ENCODE measurements at regions not wholly inside any gene's neighbourhood (a gene's known extent, or its start where the extent isn't known, plus 50 kb on each side); places are given as distances from the start of the nearest gene placed in this dataset.

GRCh38 chr5:67925511-67925910, 290.0 kb upstream of the PIK3R1 start:
- intact Hi-C loops (cut with micrococcal nuclease; ENCODE audit: unreplicated experiment): no loop called here
- BruUV-seq (replicated peaks): no TSS peak
- Histone ChIP-seq H3K4me1 (ENCODE audit: control insufficient read depth, insufficient read depth, low read length) (no peaks in the 10 kb centered on the region), H3K36me3 (ENCODE audit: control insufficient read depth in 2 of 2, insufficient read depth in 2 of 2, low read length in 1 of 2) (no peaks in the 10 kb centered on the region), H3K9me3 (replicated peaks; ENCODE audit: control insufficient read depth, insufficient read depth, low read length) (no peaks in the 10 kb centered on the region), H3K4me2 (ENCODE audit: control insufficient read depth, insufficient read depth) (no peak overlapping the region), H2AFZ (ENCODE audit: control insufficient read depth, low read depth, low read length) (no peak overlapping the region), H3K79me2 (ENCODE audit: control insufficient read depth, insufficient read depth, low read length) (no peaks in the 10 kb centered on the region), H3K27me3 (replicated peaks in 1 of 2; ENCODE audit: control insufficient read depth in 2 of 2, insufficient read depth in 2 of 2, low read length in 1 of 2) (no peaks in the 10 kb centered on the region), H3K27ac (ENCODE audit: control insufficient read depth, insufficient read depth) (no peak overlapping the region), H3K4me3 (no peak overlapping the region), H3K9ac (ENCODE audit: control insufficient read depth, insufficient read depth, low read length) (no peak overlapping the region), H4K20me1 (ENCODE audit: control insufficient read depth, insufficient read depth) (no peaks in the 10 kb centered on the region)
- ChIA-PET CTCF (no interaction called here), RAD21 (ENCODE audit: unreplicated experiment) (no interaction called here), SMC1A (ENCODE audit: uncharacterized antibody, unreplicated experiment) (no interaction called here), POLR2A (no interaction called here)
- no peak for TF ChIP-seq ZBTB40 (IDR thresholded peaks at IDR 0.05; ENCODE audit: borderline replicate concordance)
- no peak for TF ChIP-seq EGR1 (IDR thresholded peaks at IDR 0.05; ENCODE audit: borderline replicate concordance in 1 of 2, low read depth in 2 of 2, low read length in 2 of 2)
- no peak for TF ChIP-seq JUNB (IDR thresholded peaks at IDR 0.05)
- no peak for TF ChIP-seq RAD51 (IDR thresholded peaks at IDR 0.05)
- TF ChIP-seq PBX3 (IDR thresholded peaks at IDR 0.05; ENCODE audit: insufficient replicate concordance, low read depth, low read length): no peak
- TF ChIP-seq SIN3A (IDR thresholded peaks at IDR 0.05; ENCODE audit: low read depth, low read length): no peak
- no peak for TF ChIP-seq CREM (IDR thresholded peaks at IDR 0.05; ENCODE audit: low read depth)
- TF ChIP-seq SRF (IDR thresholded peaks at IDR 0.05; ENCODE audit: low read depth in 2 of 2, low read length in 2 of 2): no peak
- no peak for TF ChIP-seq SUPT20H (IDR thresholded peaks at IDR 0.05; ENCODE audit: borderline replicate concordance, control insufficient read depth, low read depth, low read length)
- no peak for TF ChIP-seq CREB1 (IDR thresholded peaks at IDR 0.05; ENCODE audit: low read depth)
- TF ChIP-seq TBL1XR1 (IDR thresholded peaks at IDR 0.05; ENCODE audit: low read depth, low read length): no peak
- no peak for TF ChIP-seq CBX5 (IDR thresholded peaks at IDR 0.05; ENCODE audit: low read depth)
- TF ChIP-seq NFIC (IDR thresholded peaks at IDR 0.05; ENCODE audit: low read depth, low read length): no peak
- TF ChIP-seq ZBTB33 (IDR thresholded peaks at IDR 0.05): no peak
- no peak for TF ChIP-seq POU2F2 (IDR thresholded peaks at IDR 0.05; ENCODE audit: borderline replicate concordance, low read depth, low read length)
- TF ChIP-seq NR2C2 (IDR thresholded peaks at IDR 0.05; ENCODE audit: borderline replicate concordance, control insufficient read depth, insufficient read length, low read depth): no peak
- no peak for TF ChIP-seq RELB (IDR thresholded peaks at IDR 0.05; ENCODE audit: low read depth)
- no peak for TF ChIP-seq MYB (IDR thresholded peaks at IDR 0.05; ENCODE audit: borderline replicate concordance, low read depth, low read length)
- no peak for ATAC-seq
- in situ Hi-C loops (cut with MboI): no loop called here
- 47% methylated on average over 5 of the region's 5 CpGs for WGBS (ENCODE audit: insufficient coverage, insufficient replicate concordance, low lambda C conversion rate, missing lambda C conversion rate)
- no peak for FAIRE-seq
- no peak for DNase-seq (ENCODE audit: low read depth, low spot score)
